IPS-20b (cell line): ENCODE measurements at regions not wholly inside any gene's neighbourhood (a gene's known extent, or its start where the extent isn't known, plus 50 kb on each side); places are given as distances from the start of the nearest gene placed in this dataset.

Source experiments
- H3K27ac ChIP-seq: one replicate; pipeline ENCODE4 v1.5.1; 2013; ENCODE audit warnings: low read length
- H3K27me3 ChIP-seq: 2 replicates; pipeline ENCODE4 v1.6.1; 2013; ENCODE audit warnings: mild to moderate bottlenecking, low read length, inconsistent platforms; ENCODE audit not compliant: insufficient read depth
- H3K36me3 ChIP-seq: 2 replicates; pipeline ENCODE4 v1.6.1; 2013; ENCODE audit warnings: low read depth, mild to moderate bottlenecking, inconsistent platforms, low read length, moderate library complexity; ENCODE audit not compliant: insufficient read depth
- H3K4me1 ChIP-seq: 2 replicates; pipeline ENCODE4 v1.6.1; 2013; ENCODE audit warnings: mild to moderate bottlenecking, control low read depth, inconsistent platforms, low read length, moderate library complexity; ENCODE audit not compliant: insufficient read depth
- H3K4me3 ChIP-seq: 2 replicates; pipeline ENCODE4 v1.5.1; 2013; ENCODE audit warnings: mild to moderate bottlenecking, low read length, inconsistent platforms
- H3K9ac ChIP-seq: 2 replicates; pipeline ENCODE4 v1.6.1; 2013; ENCODE audit warnings: low read depth, mild to moderate bottlenecking, inconsistent platforms, low read length, moderate library complexity
- H3K9me3 ChIP-seq: 2 replicates; pipeline ENCODE4 v1.6.1; 2013; ENCODE audit warnings: mild to moderate bottlenecking, low read depth, low read length, inconsistent platforms; ENCODE audit not compliant: insufficient read depth

DNA sequence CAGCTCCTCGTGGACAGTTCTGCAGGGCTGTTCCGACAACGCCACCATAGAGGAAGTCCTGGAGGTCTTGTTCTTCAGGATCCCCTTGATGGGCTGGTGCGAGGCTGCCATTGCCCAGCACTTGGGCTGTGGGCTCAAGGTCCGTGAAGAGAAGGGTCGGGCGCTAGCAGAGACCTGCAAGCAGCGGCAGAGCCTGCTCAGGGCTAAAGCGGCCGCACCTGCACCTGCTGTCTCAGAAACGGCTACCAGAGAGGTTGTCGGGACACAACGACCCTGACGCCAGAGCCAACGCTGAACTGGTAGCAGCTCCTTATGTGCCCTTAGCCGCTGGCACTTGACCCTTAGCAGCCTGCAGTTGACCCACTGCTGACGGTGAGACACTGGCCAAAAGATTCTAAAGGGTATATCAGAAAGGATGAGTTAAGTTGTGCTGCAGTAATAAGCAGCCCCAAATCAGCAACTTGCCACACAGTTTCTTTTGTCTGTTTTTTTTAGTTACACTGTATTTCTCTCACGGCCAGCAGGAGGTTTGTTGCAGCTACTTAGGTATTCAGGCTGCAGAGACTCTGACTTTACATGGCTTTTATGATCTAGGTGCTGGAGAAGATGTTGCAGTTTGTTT lies 55.5 kb upstream of the ST6GAL2 start:
- H3K4me3 ChIP-seq: no peak overlapping the region
- no peak overlapping the region for H3K9ac ChIP-seq
- H3K9me3 ChIP-seq: no peaks in the 10 kb centered on the region; the same call in 1 of the 2 replicates
- no peaks in the 10 kb centered on the region for H3K36me3 ChIP-seq
- no peak overlapping the region for H3K27ac ChIP-seq
- no peaks in the 10 kb centered on the region for H3K4me1 ChIP-seq
- no peaks in the 10 kb centered on the region for H3K27me3 ChIP-seq

DNA sequence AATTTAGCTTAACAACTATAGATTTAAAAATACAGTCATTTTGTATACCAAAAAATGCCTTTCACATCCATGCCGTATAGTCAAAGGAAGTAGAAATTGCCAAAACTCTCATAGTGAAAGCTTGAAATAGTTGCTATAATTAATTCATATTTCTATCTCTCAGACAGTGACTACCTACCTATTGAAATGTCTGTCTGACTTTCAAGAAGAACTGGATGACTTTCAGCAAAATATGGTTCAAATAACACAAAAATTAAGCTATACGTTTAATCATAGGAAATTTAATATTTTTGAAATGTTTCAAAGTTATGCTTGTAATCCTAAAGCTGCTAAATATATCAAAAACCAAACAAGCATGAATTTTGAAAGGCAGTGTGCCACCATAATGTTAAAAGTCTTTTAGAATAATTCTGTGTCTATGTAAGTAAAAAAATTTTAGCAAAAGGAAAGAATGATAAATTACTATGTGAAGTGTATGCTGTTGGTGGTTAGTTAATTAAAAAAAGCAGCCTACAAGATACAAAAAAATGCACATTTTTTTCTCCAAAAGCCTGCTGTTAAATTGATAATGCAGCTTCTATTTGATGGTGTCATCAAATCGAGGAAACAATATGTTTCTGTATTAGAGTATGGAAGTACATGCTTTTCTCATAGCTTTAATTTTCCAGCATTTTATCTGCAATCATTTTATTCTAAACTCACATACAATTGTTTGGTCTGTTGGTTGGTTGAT lies 57.7 kb upstream of the ST6GAL2 start:
- Histone ChIP-seq H3K9me3 (no peaks in the 10 kb centered on the region; the same call in 1 of the 2 replicates), H3K36me3 (no peaks in the 10 kb centered on the region), H3K4me1 (no peaks in the 10 kb centered on the region), H3K27ac (no peak overlapping the region), H3K27me3 (no peaks in the 10 kb centered on the region), H3K4me3 (no peak overlapping the region), H3K9ac (no peak overlapping the region)

DNA sequence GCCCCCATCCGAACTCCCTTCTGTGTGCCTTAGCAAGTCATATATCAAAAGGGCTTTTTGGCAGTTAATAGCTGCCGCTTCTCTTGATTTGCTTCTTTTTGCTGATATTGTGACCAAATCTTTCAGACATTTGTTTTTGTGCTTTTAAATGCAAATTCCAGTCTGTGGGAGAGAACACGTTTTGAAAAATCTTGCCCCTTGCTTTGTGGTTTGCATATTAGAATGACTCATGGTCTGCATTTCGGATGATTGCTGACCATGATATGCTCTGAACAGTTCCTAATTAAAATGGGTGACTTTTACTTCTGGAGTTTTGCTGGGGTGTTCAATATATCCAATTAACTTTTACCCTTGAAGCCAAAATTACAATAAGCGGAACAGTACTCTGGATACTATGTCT lies 58.2 kb upstream of the ST6GAL2 start:
- H3K36me3 ChIP-seq: no peaks in the 10 kb centered on the region
- no peaks in the 10 kb centered on the region for H3K27me3 ChIP-seq
- no peaks in the 10 kb centered on the region; the same call in 1 of the 2 replicates for H3K9me3 ChIP-seq
- H3K27ac ChIP-seq: no peak overlapping the region
- no peak overlapping the region for H3K9ac ChIP-seq
- H3K4me3 ChIP-seq: no peak overlapping the region
- H3K4me1 ChIP-seq: no peaks in the 10 kb centered on the region

DNA sequence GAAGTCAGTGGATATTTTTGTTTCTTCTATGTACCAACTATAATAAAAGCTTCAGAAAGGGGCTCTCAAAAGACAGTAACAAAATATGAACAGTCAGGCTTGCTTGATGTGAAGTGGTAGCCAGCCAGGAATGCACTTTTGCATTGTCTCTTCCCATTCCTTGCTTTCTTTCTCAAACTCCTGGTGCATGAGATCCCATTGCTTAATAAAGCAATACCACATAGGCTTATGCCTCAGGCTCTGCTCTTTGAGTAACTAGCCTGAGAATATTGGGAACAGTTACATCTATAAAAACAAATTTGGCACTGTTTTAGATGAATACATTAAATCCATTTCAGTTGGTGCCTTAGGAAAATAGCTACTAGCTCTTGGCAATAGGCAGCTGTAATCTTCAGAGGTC lies 62.6 kb upstream of the ST6GAL2 start:
- no peak overlapping the region for H3K4me3 ChIP-seq
- H3K36me3 ChIP-seq: no peaks in the 10 kb centered on the region
- no peaks in the 10 kb centered on the region for H3K4me1 ChIP-seq
- no peaks in the 10 kb centered on the region for H3K27me3 ChIP-seq
- H3K9me3 ChIP-seq: no peaks in the 10 kb centered on the region
- no peak overlapping the region for H3K9ac ChIP-seq
- no peak overlapping the region for H3K27ac ChIP-seq

DNA sequence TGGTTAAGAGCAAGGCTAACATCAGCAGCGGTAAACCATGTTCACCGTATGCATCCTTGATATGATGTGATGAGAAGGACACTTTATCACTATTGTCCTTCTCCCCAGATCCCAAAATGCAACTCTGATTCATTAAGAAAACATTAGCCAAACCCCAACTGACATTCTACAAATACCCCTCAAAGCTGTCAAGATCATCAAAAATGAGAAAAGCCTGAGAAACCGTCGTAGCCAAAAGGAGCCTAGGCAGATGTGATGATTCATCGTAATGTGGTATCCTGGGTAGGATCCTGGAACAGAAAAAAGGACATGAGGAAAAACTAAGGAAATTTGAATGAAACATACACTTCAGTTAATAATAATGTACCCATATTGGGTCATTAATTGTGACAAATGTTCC lies 67.3 kb upstream of the ST6GAL2 start:
- H3K9me3 ChIP-seq: no peaks in the 10 kb centered on the region
- no peaks in the 10 kb centered on the region; the same call in 1 of the 2 replicates for H3K4me1 ChIP-seq
- no peaks in the 10 kb centered on the region for H3K36me3 ChIP-seq
- H3K9ac ChIP-seq: no peak overlapping the region
- no peak overlapping the region for H3K27ac ChIP-seq
- no peaks in the 10 kb centered on the region for H3K27me3 ChIP-seq
- H3K4me3 ChIP-seq: no peak overlapping the region

DNA sequence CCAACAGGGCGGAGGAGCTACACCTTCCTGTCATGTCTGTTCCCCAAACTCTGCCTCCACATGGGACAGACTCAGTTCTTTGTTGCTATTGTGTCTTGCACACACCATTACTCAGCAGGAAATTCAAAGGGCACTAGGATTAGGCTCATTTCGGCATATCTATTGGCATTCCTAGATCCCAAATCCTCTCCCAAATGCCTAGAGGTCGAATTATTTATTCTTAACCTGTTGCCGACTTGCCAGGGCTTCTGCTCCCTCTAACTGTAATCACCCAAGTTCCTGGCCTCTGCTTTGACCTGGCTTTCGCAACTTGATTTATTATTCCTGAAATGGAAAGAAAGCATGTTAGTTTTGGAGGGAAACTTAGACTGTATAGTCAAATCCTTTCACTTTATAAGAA lies 67.8 kb upstream of the ST6GAL2 start:
- no peak overlapping the region for H3K27ac ChIP-seq
- H3K36me3 ChIP-seq: no peaks in the 10 kb centered on the region
- H3K4me3 ChIP-seq: no peak overlapping the region
- no peak overlapping the region for H3K9ac ChIP-seq
- H3K27me3 ChIP-seq: no peaks in the 10 kb centered on the region
- no peaks in the 10 kb centered on the region for H3K9me3 ChIP-seq
- H3K4me1 ChIP-seq: no peaks in the 10 kb centered on the region; the same call in 1 of the 2 replicates

DNA sequence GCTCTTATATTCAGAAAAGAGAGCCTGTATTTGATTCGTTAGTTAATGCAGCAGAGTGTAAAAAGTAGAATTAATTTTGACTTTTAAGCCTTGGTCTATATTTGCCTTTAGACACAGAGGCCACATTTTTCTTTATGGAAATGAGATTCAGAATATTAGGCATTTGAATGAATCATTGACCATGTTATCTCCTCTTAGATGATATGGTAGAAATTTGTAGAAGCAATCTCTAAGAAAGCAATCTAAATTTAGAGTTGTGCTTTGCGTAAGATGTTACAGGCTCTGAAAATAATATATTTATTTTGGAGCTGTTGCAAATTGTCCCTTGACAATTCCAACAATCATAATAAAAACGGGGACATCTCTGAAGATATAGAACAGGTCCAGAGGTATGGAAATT lies 68.3 kb upstream of the ST6GAL2 start:
- Histone ChIP-seq H3K36me3 (no peaks in the 10 kb centered on the region), H3K27ac (no peak overlapping the region), H3K27me3 (no peaks in the 10 kb centered on the region), H3K4me1 (no peaks in the 10 kb centered on the region; the same call in 1 of the 2 replicates), H3K9me3 (no peaks in the 10 kb centered on the region), H3K4me3 (no peak overlapping the region), H3K9ac (no peak overlapping the region)

DNA sequence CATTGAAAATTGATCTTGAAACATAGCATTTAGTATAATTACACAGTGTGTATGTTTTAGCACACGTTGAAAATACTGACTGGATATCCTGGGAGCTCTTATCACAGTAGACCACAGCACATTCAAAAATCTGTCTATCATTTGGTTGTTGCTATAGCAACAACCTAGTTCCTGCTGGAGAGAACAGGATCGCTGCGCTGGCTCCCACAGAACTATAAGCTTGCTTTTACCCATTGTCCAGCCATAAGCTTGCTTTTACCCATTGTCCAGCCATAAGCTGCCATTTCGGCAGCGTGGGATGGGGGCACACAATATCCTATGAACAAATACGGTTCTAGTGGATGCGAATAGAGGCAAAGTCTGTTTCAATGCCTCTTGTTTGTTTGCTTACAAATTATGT lies 70.4 kb upstream of the ST6GAL2 start:
- Histone ChIP-seq H3K27ac (no peak overlapping the region), H3K27me3 (no peaks in the 10 kb centered on the region), H3K36me3 (no peaks in the 10 kb centered on the region), H3K9me3 (no peaks in the 10 kb centered on the region), H3K4me1 (no peaks in the 10 kb centered on the region; the same call in 1 of the 2 replicates), H3K9ac (no peak overlapping the region), H3K4me3 (no peak overlapping the region)

DNA sequence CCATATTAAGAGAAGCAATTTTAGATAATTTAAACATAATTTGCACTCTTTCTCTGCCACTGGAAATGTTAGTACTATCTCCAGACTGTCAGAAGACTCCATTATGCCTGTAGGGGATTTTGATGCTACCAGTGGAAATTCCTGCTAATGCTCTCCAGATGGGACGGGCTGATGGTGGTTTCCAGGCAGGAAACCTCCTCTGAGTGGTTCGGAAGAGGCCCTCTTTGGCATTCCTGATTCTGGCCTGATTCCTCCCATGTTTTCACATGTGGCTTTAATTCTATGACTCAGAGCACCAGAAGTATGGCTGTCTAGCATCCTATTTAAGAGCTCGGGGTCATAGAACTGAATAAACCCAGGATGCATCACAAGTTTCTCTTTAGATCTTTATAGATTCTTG lies 70.9 kb upstream of the ST6GAL2 start:
- H3K27me3 ChIP-seq: no peaks in the 10 kb centered on the region
- no peaks in the 10 kb centered on the region for H3K36me3 ChIP-seq
- H3K4me1 ChIP-seq: no peaks in the 10 kb centered on the region; the same call in 1 of the 2 replicates
- H3K9ac ChIP-seq: no peak overlapping the region
- no peak overlapping the region for H3K4me3 ChIP-seq
- no peaks in the 10 kb centered on the region for H3K9me3 ChIP-seq
- no peak overlapping the region for H3K27ac ChIP-seq

DNA sequence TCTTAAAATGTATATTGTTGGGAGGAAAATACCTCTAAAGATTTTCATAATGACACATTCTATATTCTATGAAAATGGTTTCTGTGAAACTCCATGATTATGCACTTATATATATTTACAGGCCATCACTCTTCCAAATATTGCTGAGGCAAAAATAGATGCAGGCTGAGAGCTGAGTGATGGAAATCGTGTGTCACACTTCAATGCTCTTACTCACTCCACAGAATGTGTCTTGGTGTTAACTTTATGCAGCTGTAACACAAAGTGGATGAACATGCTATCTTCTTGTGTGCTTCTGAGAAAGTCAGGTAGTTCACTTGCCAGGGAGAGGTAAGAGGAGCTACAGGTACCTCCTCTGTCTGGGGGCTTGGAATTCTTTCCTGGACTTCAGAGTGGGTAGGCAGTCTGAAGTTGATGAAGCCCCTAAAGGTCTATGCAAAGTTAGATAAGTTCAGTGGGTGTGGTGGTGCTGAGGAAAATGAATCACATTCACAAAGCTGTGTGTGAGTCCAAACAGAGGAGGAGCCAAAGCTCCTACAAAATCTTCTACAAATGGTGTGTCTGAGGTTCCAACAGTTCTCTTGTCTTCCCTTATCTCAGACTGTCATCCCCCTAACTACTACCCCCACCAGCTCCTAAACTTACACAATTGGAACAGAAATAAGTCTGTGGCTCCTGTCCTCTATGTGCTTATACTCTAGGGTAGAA lies 74.2 kb upstream of the ST6GAL2 start:
- Histone ChIP-seq H3K4me1 (no peaks in the 10 kb centered on the region), H3K9ac (no peak overlapping the region), H3K36me3 (no peaks in the 10 kb centered on the region), H3K27me3 (no peaks in the 10 kb centered on the region), H3K9me3 (no peaks in the 10 kb centered on the region), H3K27ac (no peak overlapping the region), H3K4me3 (no peak overlapping the region)

DNA sequence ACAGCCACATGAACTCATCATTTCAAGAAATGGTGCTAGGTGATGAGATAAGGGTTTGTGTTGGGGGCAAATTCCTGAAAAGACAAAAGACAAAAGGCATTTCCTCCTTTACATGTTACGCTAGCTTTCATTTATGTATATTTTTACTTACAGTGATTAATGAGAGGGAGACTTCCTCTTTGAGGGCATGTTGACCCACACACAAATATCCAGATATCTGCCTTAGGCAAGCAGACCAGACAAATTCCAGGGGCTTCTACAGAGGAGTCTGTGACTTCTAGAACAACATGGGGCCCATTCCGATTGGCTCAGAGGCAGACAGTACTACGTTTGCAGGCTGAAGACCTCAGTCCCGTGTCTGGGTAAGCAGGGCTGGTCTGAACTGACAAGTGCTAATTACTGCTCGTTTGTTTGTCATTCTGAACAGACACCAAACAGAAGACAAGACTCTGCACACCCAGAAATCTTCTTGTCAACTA lies 74.8 kb upstream of the ST6GAL2 start:
- no peak overlapping the region for H3K4me3 ChIP-seq
- H3K36me3 ChIP-seq: no peaks in the 10 kb centered on the region
- no peak overlapping the region for H3K9ac ChIP-seq
- H3K27ac ChIP-seq: no peak overlapping the region
- H3K27me3 ChIP-seq: no peaks in the 10 kb centered on the region
- H3K9me3 ChIP-seq: no peaks in the 10 kb centered on the region
- peaks cover 3% of the 10 kb centered on the region; the same call in 1 of the 2 replicates for H3K4me1 ChIP-seq
